ENCODE measurements at regions not wholly inside any gene's neighbourhood (a gene's known extent, or its start where the extent isn't known, plus 50 kb on each side); places are given as distances from the start of the nearest gene placed in this dataset.

DNA sequence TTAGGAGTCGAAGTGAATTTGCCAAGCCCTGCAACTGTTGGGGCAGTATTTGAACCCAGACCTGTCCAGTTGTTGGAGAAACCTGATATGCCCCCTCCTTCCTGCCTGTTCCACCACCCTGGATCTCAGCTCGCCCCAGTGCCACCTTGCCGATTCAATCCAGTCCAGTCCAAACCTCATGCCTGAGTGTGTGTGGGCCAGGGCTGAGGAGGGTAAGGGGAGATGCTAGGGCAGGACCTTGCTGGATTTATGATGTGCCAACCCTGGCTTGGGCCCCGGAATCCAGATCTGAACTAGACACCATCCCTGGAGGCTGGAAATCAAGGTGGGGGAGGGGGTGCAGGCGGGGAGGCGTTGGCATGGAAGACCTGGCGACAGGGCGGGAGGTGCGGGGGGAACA is 98.9 kb upstream of the WNT4 start:
- DNase-seq (ENCODE audit: low spot score in 2 of 2) = no peak
- no peak overlapping the region for H3K4me3 ChIP-seq (ENCODE audit: low read depth, poor library complexity, severe bottlenecking)
- intact Hi-C loops (cut with DNase I; ENCODE audit: low total_unique reads) = no loop called here
- no peak for TF ChIP-seq POLR2A (IDR thresholded peaks at IDR 0.05)
- TF ChIP-seq, protein P1, sequence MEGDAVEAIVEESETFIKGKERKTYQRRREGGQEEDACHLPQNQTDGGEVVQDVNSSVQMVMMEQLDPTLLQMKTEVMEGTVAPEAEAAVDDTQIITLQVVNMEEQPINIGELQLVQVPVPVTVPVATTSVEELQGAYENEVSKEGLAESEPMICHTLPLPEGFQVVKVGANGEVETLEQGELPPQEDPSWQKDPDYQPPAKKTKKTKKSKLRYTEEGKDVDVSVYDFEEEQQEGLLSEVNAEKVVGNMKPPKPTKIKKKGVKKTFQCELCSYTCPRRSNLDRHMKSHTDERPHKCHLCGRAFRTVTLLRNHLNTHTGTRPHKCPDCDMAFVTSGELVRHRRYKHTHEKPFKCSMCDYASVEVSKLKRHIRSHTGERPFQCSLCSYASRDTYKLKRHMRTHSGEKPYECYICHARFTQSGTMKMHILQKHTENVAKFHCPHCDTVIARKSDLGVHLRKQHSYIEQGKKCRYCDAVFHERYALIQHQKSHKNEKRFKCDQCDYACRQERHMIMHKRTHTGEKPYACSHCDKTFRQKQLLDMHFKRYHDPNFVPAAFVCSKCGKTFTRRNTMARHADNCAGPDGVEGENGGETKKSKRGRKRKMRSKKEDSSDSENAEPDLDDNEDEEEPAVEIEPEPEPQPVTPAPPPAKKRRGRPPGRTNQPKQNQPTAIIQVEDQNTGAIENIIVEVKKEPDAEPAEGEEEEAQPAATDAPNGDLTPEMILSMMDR (IDR thresholded peaks at IDR 0.05) = no peak
- WGBS, 2 donors = 56 to 68% methylated on average over 9 of the region's 9 CpGs

DNA sequence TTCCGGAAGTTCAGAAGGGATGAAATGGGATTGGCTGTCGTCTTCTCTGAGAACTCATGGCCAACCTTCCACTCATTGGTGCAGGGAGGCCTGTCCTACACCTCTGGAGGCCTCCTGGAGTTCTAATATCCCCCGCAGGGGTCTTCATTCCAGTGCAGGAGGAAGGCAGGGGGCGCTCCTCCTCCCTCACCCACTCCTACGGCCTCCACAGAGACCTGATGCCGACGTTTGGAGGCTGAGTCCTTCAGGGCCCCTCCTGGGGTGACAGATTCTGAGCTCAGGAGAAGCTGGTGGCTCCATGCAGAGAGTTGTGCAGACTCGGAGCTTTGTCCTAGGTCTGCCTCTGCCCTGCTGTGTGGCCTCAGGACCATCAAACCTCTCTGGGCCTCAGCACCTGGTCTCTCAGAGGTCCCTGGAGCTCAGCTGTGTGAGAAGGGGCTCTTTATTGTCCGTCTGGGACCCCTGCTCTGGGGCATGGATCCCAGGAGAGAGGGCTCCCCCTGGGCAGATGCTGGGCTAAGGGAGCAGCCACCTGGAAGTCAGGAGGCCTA is 102.3 kb upstream of the WNT4 start:
- no peak overlapping the region for H3K4me3 ChIP-seq (ENCODE audit: low read depth, poor library complexity, severe bottlenecking)
- intact Hi-C loops (cut with DNase I; ENCODE audit: low total_unique reads) = no loop called here
- WGBS, 2 donors = 83 to 94% methylated on average over 8 to 9 of the region's 9 CpGs
- DNase-seq (ENCODE audit: low spot score in 2 of 2) = no peak
- TF ChIP-seq, protein P1 (IDR thresholded peaks at IDR 0.05) = no peak
- TF ChIP-seq POLR2A (IDR thresholded peaks at IDR 0.05) = no peak

DNA sequence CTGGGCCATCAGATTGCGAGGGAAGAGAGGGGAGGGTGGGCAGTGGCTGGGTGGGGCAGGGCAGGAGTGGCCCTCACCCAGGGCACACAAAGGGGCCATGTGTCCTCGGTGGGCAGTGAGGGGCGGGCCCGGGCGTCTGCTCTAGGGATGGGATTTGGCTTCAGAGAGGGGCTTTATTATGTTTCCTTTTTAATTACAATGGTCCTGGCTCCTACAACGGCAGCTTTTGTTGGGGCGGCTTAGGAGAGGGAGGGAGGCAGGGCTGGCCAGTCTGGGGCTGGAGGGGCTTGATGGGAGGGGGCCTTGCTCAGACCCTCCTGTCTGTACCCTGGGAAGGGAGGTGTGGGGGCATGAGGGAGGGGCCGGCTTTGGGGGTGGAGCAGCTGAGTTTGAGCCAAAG is 102.8 kb upstream of the WNT4 start:
- intact Hi-C loops (cut with DNase I; ENCODE audit: low total_unique reads) = no loop called here
- TF ChIP-seq, protein P1 (IDR thresholded peaks at IDR 0.05) = no peak
- no peak for TF ChIP-seq POLR2A (IDR thresholded peaks at IDR 0.05)
- H3K4me3 ChIP-seq (ENCODE audit: low read depth, poor library complexity, severe bottlenecking) = no peak overlapping the region
- DNase-seq (ENCODE audit: low spot score in 2 of 2) = no peak
- 67 to 73% methylated on average over 8 of the region's 8 CpGs for WGBS, 2 donors

DNA sequence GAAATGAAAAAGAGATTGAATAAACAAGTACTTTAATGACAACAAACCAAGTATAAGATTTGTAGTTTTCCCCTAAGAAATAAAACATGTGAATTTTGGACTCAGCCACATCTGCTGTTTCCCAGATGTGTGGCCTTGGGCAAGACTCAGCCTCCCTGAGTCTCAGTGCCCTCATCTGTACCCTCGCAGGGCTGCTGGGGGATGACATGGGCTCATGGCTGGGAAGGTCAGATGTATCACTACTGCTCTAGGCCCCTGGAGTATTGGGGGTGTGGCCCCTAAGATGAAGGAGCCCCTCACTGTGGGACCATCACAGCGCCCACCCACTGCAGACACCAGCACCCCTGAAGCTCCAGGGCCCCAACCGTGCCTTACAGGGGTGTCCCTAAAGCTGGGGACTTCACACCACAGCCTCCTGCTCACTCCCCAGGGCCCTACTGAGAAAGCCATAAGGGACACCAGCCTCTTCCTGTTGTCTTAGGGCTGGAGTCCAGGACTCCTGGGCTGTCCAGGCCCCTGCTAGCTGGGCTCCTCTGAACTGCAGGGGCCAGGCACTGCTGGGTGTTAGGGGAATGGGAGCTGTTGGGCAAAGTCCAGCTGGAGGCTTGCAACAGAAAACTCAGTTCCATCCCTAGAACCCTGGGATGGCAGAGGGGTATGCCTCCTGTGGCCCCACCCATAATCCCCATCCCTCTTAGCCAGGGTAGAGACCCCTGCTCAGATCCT is 104.0 kb upstream of the WNT4 start:
- no peak for TF ChIP-seq POLR2A (IDR thresholded peaks at IDR 0.05)
- TF ChIP-seq, protein P1 (IDR thresholded peaks at IDR 0.05) = no peak
- 65 to 69% methylated on average over 1 to 2 of the region's 3 CpGs for WGBS, 2 donors
- DNase-seq (ENCODE audit: low spot score in 2 of 2) = no peak
- intact Hi-C loops (cut with DNase I; ENCODE audit: low total_unique reads) = no loop called here
- H3K4me3 ChIP-seq (ENCODE audit: low read depth, poor library complexity, severe bottlenecking) = no peak overlapping the region

DNA sequence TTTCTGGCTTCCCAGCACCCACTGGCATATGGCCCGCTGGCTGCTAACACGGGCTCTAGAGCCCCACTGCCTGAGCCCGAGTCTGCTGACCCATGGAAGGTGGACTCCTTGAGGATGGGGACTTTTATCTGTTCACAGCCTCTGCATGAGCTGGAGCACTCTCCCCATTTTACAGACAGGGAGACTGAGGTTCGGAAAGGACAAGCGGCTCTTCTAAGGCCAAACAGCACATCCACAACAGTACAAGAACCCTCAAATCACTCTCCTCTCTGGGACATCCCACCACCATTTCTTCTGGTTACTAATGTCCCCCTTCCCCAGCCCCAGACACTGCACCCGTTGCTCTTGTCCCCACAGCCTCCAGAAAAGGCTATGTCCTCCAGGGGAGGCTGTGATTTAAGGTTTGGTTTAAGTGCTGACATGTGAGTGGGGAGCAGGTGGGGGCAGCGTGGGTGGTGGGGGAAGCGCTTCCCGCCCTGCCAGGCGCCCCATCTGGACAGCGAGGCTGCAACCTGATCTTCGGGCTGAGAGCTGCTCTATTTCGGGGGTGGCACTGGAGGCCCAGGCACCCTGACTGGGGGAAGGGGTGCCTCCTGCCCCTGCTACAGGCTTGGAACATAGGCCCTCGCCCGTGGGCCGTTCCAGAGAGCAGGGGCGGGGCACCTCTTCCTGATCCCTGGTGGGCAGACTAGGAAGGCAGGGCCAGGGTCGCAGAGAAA is 104.8 kb upstream of the WNT4 start:
- no peak for DNase-seq (ENCODE audit: low spot score in 2 of 2)
- intact Hi-C loops (cut with DNase I; ENCODE audit: low total_unique reads) = no loop called here
- no peak overlapping the region for H3K4me3 ChIP-seq (ENCODE audit: low read depth, poor library complexity, severe bottlenecking)
- TF ChIP-seq, protein P1 (IDR thresholded peaks at IDR 0.05) = no peak
- no peak for TF ChIP-seq POLR2A (IDR thresholded peaks at IDR 0.05)
- WGBS, 2 donors = 71 to 85% methylated on average over 12 to 18 of the region's 18 CpGs
